PFSK-1 (cell line): ENCODE measurements at regions not wholly inside any gene's neighbourhood (a gene's known extent, or its start where the extent isn't known, plus 50 kb on each side); places are given as distances from the start of the nearest gene placed in this dataset.

ENCODE experiments used
- FOXP2 ChIP-seq: optimal IDR thresholded peaks from 2 replicates; pipeline ENCODE3; 2011; ENCODE audit warnings: borderline replicate concordance, control low read depth, inconsistent platforms; ENCODE audit not compliant: insufficient read depth; ENCODE audit errors: extremely low read length, extremely low read depth
- POLR2AphosphoS5 ChIP-seq: IDR thresholded peaks from 2 replicates; pipeline ENCODE4 v1.6.1; 2012; ENCODE audit warnings: low read depth, mild to moderate bottlenecking, control low read depth, low read length, moderate library complexity
- SIN3A ChIP-seq: IDR thresholded peaks from 2 replicates; pipeline ENCODE4 v1.6.1; 2012; ENCODE audit warnings: mild to moderate bottlenecking, low read length, moderate library complexity, borderline replicate concordance; ENCODE audit not compliant: insufficient read depth
- TAF1 ChIP-seq: IDR thresholded peaks from 2 replicates; pipeline ENCODE4 v1.6.1; 2012; ENCODE audit warnings: low read length, control low read depth, borderline replicate concordance; ENCODE audit not compliant: insufficient read depth
- TF ChIP-seq, protein P1 (sequence below), 2 experiments: IDR thresholded peaks; 2 replicates each; pipeline versions ENCODE4 v1.6.1 to v1.8.0; 2011 to 2012; ENCODE audit warnings: low read depth in 2 of 2, low read length in 2 of 2, control low read depth in 1 of 2, inconsistent platforms in 1 of 2, mild to moderate bottlenecking in 1 of 2, moderate library complexity in 1 of 2; ENCODE audit not compliant: insufficient read depth in 1 of 2

GRCh38 chr5:167145841-167146240 lies 1145.6 kb upstream of the WWC1 start:
- TF ChIP-seq, protein P1, sequence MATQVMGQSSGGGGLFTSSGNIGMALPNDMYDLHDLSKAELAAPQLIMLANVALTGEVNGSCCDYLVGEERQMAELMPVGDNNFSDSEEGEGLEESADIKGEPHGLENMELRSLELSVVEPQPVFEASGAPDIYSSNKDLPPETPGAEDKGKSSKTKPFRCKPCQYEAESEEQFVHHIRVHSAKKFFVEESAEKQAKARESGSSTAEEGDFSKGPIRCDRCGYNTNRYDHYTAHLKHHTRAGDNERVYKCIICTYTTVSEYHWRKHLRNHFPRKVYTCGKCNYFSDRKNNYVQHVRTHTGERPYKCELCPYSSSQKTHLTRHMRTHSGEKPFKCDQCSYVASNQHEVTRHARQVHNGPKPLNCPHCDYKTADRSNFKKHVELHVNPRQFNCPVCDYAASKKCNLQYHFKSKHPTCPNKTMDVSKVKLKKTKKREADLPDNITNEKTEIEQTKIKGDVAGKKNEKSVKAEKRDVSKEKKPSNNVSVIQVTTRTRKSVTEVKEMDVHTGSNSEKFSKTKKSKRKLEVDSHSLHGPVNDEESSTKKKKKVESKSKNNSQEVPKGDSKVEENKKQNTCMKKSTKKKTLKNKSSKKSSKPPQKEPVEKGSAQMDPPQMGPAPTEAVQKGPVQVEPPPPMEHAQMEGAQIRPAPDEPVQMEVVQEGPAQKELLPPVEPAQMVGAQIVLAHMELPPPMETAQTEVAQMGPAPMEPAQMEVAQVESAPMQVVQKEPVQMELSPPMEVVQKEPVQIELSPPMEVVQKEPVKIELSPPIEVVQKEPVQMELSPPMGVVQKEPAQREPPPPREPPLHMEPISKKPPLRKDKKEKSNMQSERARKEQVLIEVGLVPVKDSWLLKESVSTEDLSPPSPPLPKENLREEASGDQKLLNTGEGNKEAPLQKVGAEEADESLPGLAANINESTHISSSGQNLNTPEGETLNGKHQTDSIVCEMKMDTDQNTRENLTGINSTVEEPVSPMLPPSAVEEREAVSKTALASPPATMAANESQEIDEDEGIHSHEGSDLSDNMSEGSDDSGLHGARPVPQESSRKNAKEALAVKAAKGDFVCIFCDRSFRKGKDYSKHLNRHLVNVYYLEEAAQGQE (IDR thresholded peaks at IDR 0.05; ENCODE audit: insufficient read depth in 1 of 2, low read depth in 2 of 2, low read length in 2 of 2), result no peak
- TF ChIP-seq POLR2AphosphoS5 (no peak), TAF1 (no peak), SIN3A (no peak), FOXP2 (no peak)
